ENCODE measurements at regions not wholly inside any gene's neighbourhood (a gene's known extent, or its start where the extent isn't known, plus 50 kb on each side); places are given as distances from the start of the nearest gene placed in this dataset.

- DNase-seq (ENCODE audit: low read depth in 2 of 2) = no peak
Measured at GRCh38 chr7:35450456-35451214, 196.7 kb upstream of the TBX20 start.

GRCh38 chr7:35448486-35448885 lies 194.6 kb upstream of the TBX20 start:
- no peak for DNase-seq (ENCODE audit: low read depth in 2 of 2)

- DNase-seq (ENCODE audit: low read depth in 2 of 2) = no peak
Measured at GRCh38 chr7:35446091-35446490, 192.2 kb upstream of the TBX20 start.

GRCh38 chr7:35437619-35438275 lies 183.8 kb upstream of the TBX20 start:
- DNase-seq (ENCODE audit: low read depth in 2 of 2) = no peak

- no peak for DNase-seq (ENCODE audit: low read depth in 2 of 2)
Measured at GRCh38 chr7:35436452-35436851, 182.6 kb upstream of the TBX20 start.

GRCh38 chr7:35430547-35431153 lies 176.8 kb upstream of the TBX20 start:
- no peak for DNase-seq (ENCODE audit: low read depth in 2 of 2)

GRCh38 chr7:35424869-35425495 lies 171.1 kb upstream of the TBX20 start:
- peak; percentile 6 to 7 for DNase-seq (ENCODE audit: low read depth in 2 of 2)

GRCh38 chr7:35424440-35424839 lies 170.5 kb upstream of the TBX20 start:
- no peak for DNase-seq (ENCODE audit: low read depth in 2 of 2)

- DNase-seq (ENCODE audit: low read depth in 2 of 2) = no peak
Measured at GRCh38 chr7:35422715-35423114, 168.8 kb upstream of the TBX20 start.

GRCh38 chr7:35420656-35421055 lies 166.8 kb upstream of the TBX20 start:
- DNase-seq (ENCODE audit: low read depth in 2 of 2) = no peak

GRCh38 chr7:35419391-35419755 lies 165.5 kb upstream of the TBX20 start:
- DNase-seq (ENCODE audit: low read depth in 2 of 2) = no peak

- DNase-seq (ENCODE audit: low read depth in 2 of 2) = no peak
Measured at GRCh38 chr7:35418716-35419390, 165.0 kb upstream of the TBX20 start.

- no peak for DNase-seq (ENCODE audit: low read depth in 2 of 2)
Measured at GRCh38 chr7:35416568-35416967, 162.7 kb upstream of the TBX20 start.

GRCh38 chr7:35415411-35415822 lies 161.5 kb upstream of the TBX20 start:
- no peak for DNase-seq (ENCODE audit: low read depth in 2 of 2)

GRCh38 chr7:35411331-35411730 lies 157.4 kb upstream of the TBX20 start:
- DNase-seq (ENCODE audit: low read depth in 2 of 2) = no peak

- DNase-seq (ENCODE audit: low read depth in 2 of 2) = no peak
Measured at GRCh38 chr7:35405461-35405860, 151.6 kb upstream of the TBX20 start.

- DNase-seq (ENCODE audit: low read depth in 2 of 2) = no peak
Measured at GRCh38 chr7:35401217-35401879, 147.4 kb upstream of the TBX20 start.

- no peak for DNase-seq (ENCODE audit: low read depth in 2 of 2)
Measured at GRCh38 chr7:35399840-35400239, 145.9 kb upstream of the TBX20 start.

- no peak for DNase-seq (ENCODE audit: low read depth in 2 of 2)
Measured at GRCh38 chr7:35399216-35399615, 145.3 kb upstream of the TBX20 start.

- no peak for DNase-seq (ENCODE audit: low read depth in 2 of 2)
Measured at GRCh38 chr7:35398518-35398917, 144.6 kb upstream of the TBX20 start.

GRCh38 chr7:35390146-35390545 lies 136.2 kb upstream of the TBX20 start:
- no peak for DNase-seq (ENCODE audit: low read depth in 2 of 2)

- DNase-seq (ENCODE audit: low read depth in 2 of 2) = no peak
Measured at GRCh38 chr7:35389636-35390035, 135.7 kb upstream of the TBX20 start.
